Mesenchymal stem cell (in vitro differentiated cells and primary cell): ENCODE measurements at regions not wholly inside any gene's neighbourhood (a gene's known extent, or its start where the extent isn't known, plus 50 kb on each side); places are given as distances from the start of the nearest gene placed in this dataset.
A peak's percentile ranks its signal among the peaks of the same experiment; 100 is the strongest.

ENCODE experiments used
- DNase-seq: peaks from one replicate; pipeline ENCODE4 v3.0.0-alpha.2; 2013
- H2AFZ ChIP-seq: one replicate; pipeline ENCODE4 v1.6.1; 2013; ENCODE audit warnings: low read depth, mild to moderate bottlenecking, control low read depth, inconsistent platforms, low read length, moderate library complexity
- H2AK5ac ChIP-seq: 2 replicates; pipeline ENCODE4 v1.6.1; 2013; ENCODE audit warnings: low read length, moderate library complexity, mild to moderate bottlenecking, inconsistent platforms; ENCODE audit not compliant: severe bottlenecking
- H2BK120ac ChIP-seq: one replicate; pipeline ENCODE4 v1.6.1; 2013; ENCODE audit warnings: low read depth, mild to moderate bottlenecking, inconsistent platforms, low read length, moderate library complexity
- H2BK12ac ChIP-seq, 2 experiments: one replicate each; pipeline ENCODE4 v1.6.1; 2013; ENCODE audit warnings: inconsistent platforms in 2 of 2, low read length in 2 of 2, mild to moderate bottlenecking in 2 of 2, moderate library complexity in 2 of 2, control low read depth in 1 of 2
- H2BK15ac ChIP-seq: one replicate; pipeline ENCODE4 v1.6.1; 2013; ENCODE audit warnings: mild to moderate bottlenecking, low read depth, inconsistent platforms; ENCODE audit not compliant: poor library complexity, severe bottlenecking
- H2BK5ac ChIP-seq: 2 replicates; pipeline ENCODE4 v1.6.1; 2013; ENCODE audit warnings: low read depth, mild to moderate bottlenecking, low read length, control low read depth, inconsistent platforms; ENCODE audit not compliant: poor library complexity, severe bottlenecking
- H3K14ac ChIP-seq, 2 experiments: one replicate each; pipeline ENCODE4 v1.6.1; 2013; ENCODE audit warnings: inconsistent platforms in 2 of 2, low read length in 2 of 2, control low read depth in 1 of 2, mild to moderate bottlenecking in 1 of 2, moderate library complexity in 1 of 2
- H3K18ac ChIP-seq, 2 experiments: one replicate each; pipeline ENCODE4 v1.6.1; 2013; ENCODE audit warnings: inconsistent platforms in 2 of 2, low read length in 2 of 2, control low read depth in 1 of 2, low read depth in 1 of 2, mild to moderate bottlenecking in 1 of 2
- H3K23ac ChIP-seq, 2 experiments: one replicate each; pipeline ENCODE4 v1.6.1; 2013; ENCODE audit warnings: inconsistent platforms in 2 of 2, low read length in 2 of 2, mild to moderate bottlenecking in 2 of 2, moderate library complexity in 2 of 2, control low read depth in 1 of 2
- H3K27ac ChIP-seq: 2 replicates; pipeline ENCODE4 v1.5.1; 2013; ENCODE audit warnings: mild to moderate bottlenecking, moderate library complexity, low read length, control low read depth, inconsistent platforms; ENCODE audit not compliant: poor library complexity, severe bottlenecking
- H3K27me3 ChIP-seq, 2 experiments: 2 replicates each; pipeline versions ENCODE4 v1.6.1 to v1.7.0; 2013; ENCODE audit warnings: low read length in 2 of 2, mild to moderate bottlenecking in 2 of 2, moderate library complexity in 2 of 2, control low read depth in 1 of 2, inconsistent platforms in 1 of 2; ENCODE audit not compliant: control insufficient read depth in 1 of 2, insufficient read depth in 1 of 2
- H3K36me3 ChIP-seq, 2 experiments: 2 replicates each; pipeline versions ENCODE4 v1.6.1 to v1.7.0; 2013; ENCODE audit warnings: low read length in 2 of 2, control low read depth in 1 of 2, inconsistent platforms in 1 of 2, low read depth in 1 of 2, mild to moderate bottlenecking in 1 of 2; ENCODE audit not compliant: insufficient read depth in 2 of 2, control insufficient read depth in 1 of 2
- H3K4ac ChIP-seq, 2 experiments: one replicate each; pipeline ENCODE4 v1.6.1; 2013; ENCODE audit warnings: inconsistent platforms in 2 of 2, low read length in 2 of 2, mild to moderate bottlenecking in 2 of 2, moderate library complexity in 2 of 2, control low read depth in 1 of 2, low read depth in 1 of 2
- H3K4me1 ChIP-seq: 2 replicates; pipeline ENCODE4 v1.6.1; 2013; ENCODE audit warnings: low read depth, low read length, control low read depth; ENCODE audit not compliant: control insufficient read depth, insufficient read depth
- H3K4me2 ChIP-seq: 2 replicates; pipeline ENCODE4 v1.6.1; 2013; ENCODE audit warnings: low read length, mild to moderate bottlenecking, inconsistent platforms; ENCODE audit not compliant: poor library complexity, severe bottlenecking
- H3K4me3 ChIP-seq, 2 experiments: 2 replicates each; pipeline versions ENCODE4 v1.5.1 to v1.7.0; 2013; ENCODE audit warnings: low read length in 2 of 2, mild to moderate bottlenecking in 2 of 2, control low read depth in 1 of 2, low read depth in 1 of 2; ENCODE audit not compliant: insufficient read depth in 1 of 2
- H3K79me1 ChIP-seq: replicated peaks from 2 replicates; pipeline ENCODE4 v1.6.1; 2013; ENCODE audit warnings: mild to moderate bottlenecking, control low read depth, low read length, inconsistent platforms; ENCODE audit not compliant: poor library complexity, severe bottlenecking
- H3K9ac ChIP-seq: 2 replicates; pipeline ENCODE4 v1.7.0; 2013; ENCODE audit warnings: mild to moderate bottlenecking, low read length, moderate library complexity
- H3K9me3 ChIP-seq: 2 replicates; pipeline ENCODE4 v1.7.0; 2013; ENCODE audit warnings: mild to moderate bottlenecking, low read length; ENCODE audit not compliant: control insufficient read depth
- H4K8ac ChIP-seq: one replicate; pipeline ENCODE4 v1.6.1; 2013; ENCODE audit warnings: inconsistent platforms, mild to moderate bottlenecking, low read length, moderate library complexity
- H4K91ac ChIP-seq: one replicate; pipeline ENCODE4 v1.6.1; 2013; ENCODE audit warnings: mild to moderate bottlenecking, low read length, inconsistent platforms
- WGBS: methylation state at CpG from one replicate; pipeline ENCODE4 v1.1.7; 2013; ENCODE audit warnings: mixed read lengths; 5-methylcytosine and 5-hydroxymethylcytosine counted together

- DNase-seq = no peak
- WGBS = 25% methylated on average over 2 of the region's 2 CpGs
- peak overlapping the region; percentile 57 to 80 for H2BK12ac ChIP-seq
- H4K8ac ChIP-seq = peak overlapping the region; percentile 46
- no peak overlapping the region for H3K4me3 ChIP-seq
- H3K27ac ChIP-seq = no peak overlapping the region
- H3K14ac ChIP-seq = no peak overlapping the region
- H2AK5ac ChIP-seq = no peak overlapping the region
- H3K9ac ChIP-seq = no peak overlapping the region
- peak overlapping the region; percentile 64 for H2BK15ac ChIP-seq
- no peak overlapping the region for H2AFZ ChIP-seq
- no peaks in the 10 kb centered on the region for H3K4me1 ChIP-seq
- no peaks in the 10 kb centered on the region for H3K79me1 ChIP-seq
- no peak overlapping the region for H3K23ac ChIP-seq
- H3K27me3 ChIP-seq = peaks cover 0 to 36% of the 10 kb centered on the region in 2 experiments
- peaks cover 6% of the 10 kb centered on the region for H3K9me3 ChIP-seq
- H3K36me3 ChIP-seq = no peaks in the 10 kb centered on the region
- peak overlapping the region in 1 of 2 experiments; percentile 54 for H3K4ac ChIP-seq
- H2BK5ac ChIP-seq = no peak overlapping the region
- no peak overlapping the region for H3K4me2 ChIP-seq
- peak overlapping the region; percentile 48 to 60 for H3K18ac ChIP-seq
- peak overlapping the region; percentile 41 for H4K91ac ChIP-seq
- H2BK120ac ChIP-seq = no peak overlapping the region
Measured at GRCh38 chr17:33511670-33512069, 218.6 kb upstream of the ASIC2 start.

GRCh38 chr17:33512113-33512512 lies 219.0 kb upstream of the ASIC2 start:
- Histone ChIP-seq H3K4me2 (no peak overlapping the region), H3K36me3 (no peaks in the 10 kb centered on the region), H3K23ac (no peak overlapping the region), H2BK15ac (no peak overlapping the region), H3K79me1 (no peaks in the 10 kb centered on the region), H4K8ac (peak overlapping the region; percentile 23), H3K4ac (no peak overlapping the region), H3K4me1 (no peaks in the 10 kb centered on the region), H2BK12ac (no peak overlapping the region), H3K9me3 (peaks cover 6% of the 10 kb centered on the region), H3K14ac (no peak overlapping the region), H3K18ac (no peak overlapping the region), H3K9ac (no peak overlapping the region), H2BK5ac (no peak overlapping the region), H2BK120ac (no peak overlapping the region), H4K91ac (peak overlapping the region; percentile 45), H3K4me3 (no peak overlapping the region), H3K27ac (no peak overlapping the region), H2AK5ac (no peak overlapping the region), H2AFZ (no peak overlapping the region), H3K27me3 (peaks cover 0 to 38% of the 10 kb centered on the region in 2 experiments)
- no peak for DNase-seq

- H3K18ac ChIP-seq = no peak overlapping the region
- no peak overlapping the region for H2AK5ac ChIP-seq
- no peak for DNase-seq
- no peak overlapping the region for H3K27ac ChIP-seq
- H3K4me2 ChIP-seq = no peak overlapping the region
- H2BK12ac ChIP-seq = peak overlapping the region; percentile 64 to 97
- H3K14ac ChIP-seq = no peak overlapping the region
- no peaks in the 10 kb centered on the region for H3K4me1 ChIP-seq
- no peak overlapping the region for H3K23ac ChIP-seq
- peaks cover 0 to 31% of the 10 kb centered on the region in 2 experiments for H3K27me3 ChIP-seq
- no peak overlapping the region for H2BK15ac ChIP-seq
- H2AFZ ChIP-seq = no peak overlapping the region
- peaks cover 6% of the 10 kb centered on the region for H3K9me3 ChIP-seq
- no peak overlapping the region for H3K4ac ChIP-seq
- H3K4me3 ChIP-seq = no peak overlapping the region
- no peak overlapping the region for H2BK120ac ChIP-seq
- 92% methylated on average over 5 of the region's 5 CpGs for WGBS
- no peak overlapping the region for H3K9ac ChIP-seq
- no peak overlapping the region for H4K8ac ChIP-seq
- no peak overlapping the region for H2BK5ac ChIP-seq
- peak overlapping the region; percentile 67 for H4K91ac ChIP-seq
- H3K79me1 ChIP-seq = no peaks in the 10 kb centered on the region
- H3K36me3 ChIP-seq = no peaks in the 10 kb centered on the region
Measured at GRCh38 chr17:33513769-33514168, 220.7 kb upstream of the ASIC2 start.

- Histone ChIP-seq H3K27ac (no peak overlapping the region), H2BK15ac (no peak overlapping the region), H3K4ac (no peak overlapping the region), H3K79me1 (no peaks in the 10 kb centered on the region), H2AK5ac (no peak overlapping the region), H3K27me3 (peaks cover 0 to 34% of the 10 kb centered on the region in 2 experiments), H2AFZ (no peak overlapping the region), H3K9me3 (peaks cover 6% of the 10 kb centered on the region), H3K4me2 (no peak overlapping the region), H3K18ac (no peak overlapping the region), H3K23ac (no peak overlapping the region), H3K36me3 (no peaks in the 10 kb centered on the region), H2BK12ac (peak overlapping the region in 1 of 2 experiments; percentile 46), H4K8ac (peak overlapping the region; percentile 14), H3K4me1 (no peaks in the 10 kb centered on the region), H3K9ac (no peak overlapping the region), H2BK120ac (no peak overlapping the region), H4K91ac (no peak overlapping the region), H3K4me3 (no peak overlapping the region), H3K14ac (no peak overlapping the region), H2BK5ac (no peak overlapping the region)
- WGBS = 91% methylated on average over 4 of the region's 6 CpGs
- no peak for DNase-seq
Measured at GRCh38 chr17:33514369-33514768, 221.3 kb upstream of the ASIC2 start.
